NCI-H187 (cell line): ENCODE measurements at regions not wholly inside any gene's neighbourhood (a gene's known extent, or its start where the extent isn't known, plus 50 kb on each side); places are given as distances from the start of the nearest gene placed in this dataset.
"Not testable (repeated sequence)": the region's sequence is repeated elsewhere in the genome, so short reads cannot be mapped to it uniquely, and the experiment has no call there.

Source experiments
- DNase-seq, 2 experiments: peaks; one replicate each; lab custom pipeline; 2025; lab: John Stamatoyannopoulos, UW

DNA sequence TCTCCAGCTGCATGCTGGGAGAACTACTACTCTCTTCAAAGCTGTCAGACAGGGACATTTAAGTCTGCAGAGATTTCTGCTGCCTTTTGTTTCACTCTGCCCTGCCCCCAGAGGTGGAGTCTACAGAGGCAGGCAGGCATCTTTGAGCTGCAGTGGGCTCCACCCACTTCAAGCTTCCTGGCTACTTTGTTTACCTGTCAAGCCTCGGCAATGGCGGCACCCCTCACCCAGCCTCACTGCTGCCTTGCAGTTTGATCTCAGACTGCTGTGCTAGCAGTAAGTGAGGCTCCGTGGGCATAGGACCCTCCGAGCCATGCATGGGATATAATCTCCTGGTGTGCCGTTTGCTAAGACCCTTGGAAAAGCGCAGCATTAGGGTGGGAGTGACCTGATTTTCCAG is 61.7 kb downstream of the DMRTA1 start:
- not testable (repeated sequence) for DNase-seq

DNA sequence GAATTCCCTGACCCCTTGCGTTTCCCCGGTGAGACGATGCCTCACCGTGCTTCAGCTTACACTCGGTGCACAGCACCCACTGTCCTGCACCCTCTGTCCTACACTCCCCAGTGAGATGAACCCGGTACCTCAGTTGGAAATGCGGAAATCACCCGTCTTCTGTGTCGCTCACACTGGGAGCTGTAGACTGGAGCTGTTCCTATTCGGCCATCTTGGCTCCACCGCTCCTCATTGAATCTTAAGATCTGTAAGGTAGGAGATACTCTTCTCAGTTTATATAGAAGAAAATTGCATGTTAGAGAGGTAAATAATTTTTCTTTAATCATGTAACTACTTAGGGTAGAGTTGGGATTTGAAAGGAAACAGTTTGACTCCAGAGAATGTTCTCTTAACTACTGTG is 62.2 kb downstream of the DMRTA1 start:
- no peak for DNase-seq

DNA sequence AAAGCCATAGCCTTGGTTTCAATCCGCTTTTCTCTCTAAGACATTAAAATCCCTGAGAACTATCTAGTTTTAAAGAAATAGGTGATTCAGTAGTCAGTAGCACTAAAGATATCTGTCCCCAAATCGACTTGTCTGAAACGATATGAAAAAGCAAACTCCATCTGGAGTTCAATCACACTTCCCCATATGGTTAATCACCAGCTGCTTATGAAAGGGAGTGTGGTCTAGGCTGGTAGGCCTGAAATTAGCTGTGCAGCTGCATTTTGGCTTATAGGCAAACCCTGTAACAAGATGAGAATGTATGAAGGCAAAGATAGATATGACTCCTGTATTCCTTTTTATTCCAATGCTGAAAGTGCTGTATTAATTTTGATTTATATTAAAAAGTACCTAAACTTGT is 65.9 kb downstream of the DMRTA1 start:
- DNase-seq = no peak

GRCh38 chr9:22514871-22515270 is 68.2 kb downstream of the DMRTA1 start:
- no peak for DNase-seq

DNA sequence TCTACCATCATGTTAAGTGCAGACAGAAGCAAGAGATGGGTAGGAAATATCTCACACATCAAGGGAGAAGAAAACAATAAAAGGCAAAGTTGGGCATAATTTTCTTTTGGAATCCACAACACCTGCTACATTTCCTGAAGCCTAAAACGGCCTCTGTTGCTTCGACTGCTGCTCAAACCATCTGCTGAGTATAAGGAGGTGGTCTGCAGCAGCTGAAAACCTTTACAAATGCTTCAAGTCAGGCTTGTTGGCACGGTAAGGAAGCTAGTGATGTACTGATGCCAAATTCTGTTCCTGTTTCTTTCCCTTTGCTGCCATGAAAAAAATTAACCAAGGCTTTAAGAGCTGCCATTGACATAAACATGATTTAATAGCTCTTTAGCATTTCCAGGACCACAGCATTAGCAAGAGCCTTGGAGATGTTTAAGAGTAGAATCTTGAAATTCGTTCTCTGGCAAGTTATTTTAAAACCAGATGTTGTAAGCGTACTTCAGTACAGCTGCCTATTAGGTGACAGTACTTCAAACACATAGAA is 75.6 kb downstream of the DMRTA1 start:
- DNase-seq = no peak

DNA sequence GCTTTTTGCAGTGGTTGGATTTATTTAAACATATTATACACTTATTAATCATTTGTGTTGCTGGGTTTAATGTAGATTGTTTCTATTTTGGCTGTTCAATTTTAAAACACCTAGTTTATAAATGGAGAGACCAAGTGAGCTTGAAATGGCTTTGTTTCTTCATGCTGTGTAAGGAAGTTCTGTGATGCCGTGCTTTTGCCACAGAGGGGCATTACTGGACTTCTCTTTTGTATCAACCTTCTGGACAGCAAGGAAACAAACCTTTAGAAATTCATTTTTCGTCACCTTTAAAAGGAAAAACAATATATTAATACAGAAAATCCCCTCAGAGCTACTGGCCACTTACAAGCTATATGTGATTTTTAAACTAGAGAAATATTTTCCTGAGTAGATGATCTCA is 81.9 kb downstream of the DMRTA1 start:
- no peak for DNase-seq

DNA sequence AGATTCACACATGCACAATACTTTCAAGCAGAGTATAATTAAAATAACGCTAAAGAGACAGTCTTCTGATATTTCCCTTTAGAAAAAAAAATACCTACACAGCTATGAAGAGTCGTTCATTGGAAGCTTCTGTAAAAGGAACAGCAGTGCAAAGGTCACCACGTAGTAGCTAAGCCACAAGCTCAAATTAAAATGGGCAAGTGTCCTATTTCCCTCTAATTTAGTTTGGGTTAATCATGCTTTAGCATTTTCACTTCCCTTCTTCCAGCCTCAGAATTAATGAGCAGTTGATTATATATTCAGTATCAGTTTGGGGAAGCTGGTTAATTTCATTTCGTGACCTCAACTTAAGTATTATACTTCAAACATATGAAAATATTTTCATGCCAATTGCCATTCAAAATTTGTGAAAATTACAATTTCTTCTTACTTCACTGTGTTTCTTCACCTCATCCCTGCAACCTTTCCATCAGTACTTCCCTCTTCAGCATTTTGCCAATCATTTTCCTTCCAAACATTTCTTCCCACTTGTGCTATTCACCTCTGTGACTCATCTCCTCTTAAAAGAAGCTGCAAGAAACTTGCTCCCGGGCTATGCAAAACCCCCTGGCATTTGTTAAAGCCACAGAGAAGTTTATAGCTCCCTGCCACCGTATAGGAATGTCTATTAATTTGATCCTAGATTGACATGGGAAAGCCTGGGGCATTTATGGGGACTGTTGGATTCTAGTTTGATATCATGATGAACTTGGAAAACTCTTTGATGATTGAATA is 83.0 kb downstream of the DMRTA1 start:
- no peak for DNase-seq

GRCh38 chr9:22535780-22536179 is 89.2 kb downstream of the DMRTA1 start:
- DNase-seq = no peak

- DNase-seq = no peak
These were observed 91.1 kb downstream of the DMRTA1 start for GRCh38 chr9:22537721-22538120.

- DNase-seq = no peak
These were observed 102.0 kb downstream of the DMRTA1 start for GRCh38 chr9:22548625-22549024.

DNA sequence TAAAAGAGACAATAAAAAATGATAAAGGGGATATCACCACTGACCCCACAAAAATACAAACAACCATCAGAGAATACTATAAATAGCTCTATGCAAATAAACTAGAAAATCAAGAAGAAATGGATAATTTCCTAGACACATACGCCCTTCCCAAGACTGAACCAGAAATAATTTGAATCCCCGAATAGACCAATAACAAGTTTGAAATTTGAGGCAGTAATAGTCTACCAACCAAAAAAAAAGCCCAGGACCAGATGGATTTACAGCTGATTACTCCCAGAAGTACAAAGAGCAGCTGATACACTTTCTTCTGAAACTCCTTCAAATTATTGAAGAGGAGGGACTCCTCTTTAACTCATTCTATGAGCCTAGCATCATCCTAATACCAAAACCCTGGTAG is 128.1 kb downstream of the DMRTA1 start:
- DNase-seq = no peak

DNA sequence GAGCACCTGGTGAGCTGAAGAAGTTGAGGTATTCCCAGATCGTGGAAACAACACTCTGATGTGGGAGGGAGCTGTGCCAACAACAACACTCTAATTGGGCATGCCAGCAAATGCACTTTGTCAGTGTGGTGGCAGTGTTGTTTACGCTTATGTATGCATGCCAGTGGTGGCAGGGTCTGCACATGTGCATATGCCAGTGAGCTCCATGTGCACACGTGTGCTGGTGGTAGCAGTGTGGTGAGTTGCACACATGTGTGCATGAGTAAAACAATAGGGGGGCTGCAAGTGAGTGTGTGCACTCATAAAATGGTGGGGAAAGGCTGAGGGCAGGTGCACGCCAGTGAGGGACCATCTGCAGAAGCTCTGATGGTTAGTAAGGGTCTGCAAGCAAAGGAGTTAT is 134.2 kb downstream of the DMRTA1 start:
- DNase-seq = no peak

GRCh38 chr9:22582221-22582620 is 135.6 kb downstream of the DMRTA1 start:
- no peak for DNase-seq

- DNase-seq = no peak
These were observed 142.3 kb downstream of the DMRTA1 start for GRCh38 chr9:22588918-22589317.

DNA sequence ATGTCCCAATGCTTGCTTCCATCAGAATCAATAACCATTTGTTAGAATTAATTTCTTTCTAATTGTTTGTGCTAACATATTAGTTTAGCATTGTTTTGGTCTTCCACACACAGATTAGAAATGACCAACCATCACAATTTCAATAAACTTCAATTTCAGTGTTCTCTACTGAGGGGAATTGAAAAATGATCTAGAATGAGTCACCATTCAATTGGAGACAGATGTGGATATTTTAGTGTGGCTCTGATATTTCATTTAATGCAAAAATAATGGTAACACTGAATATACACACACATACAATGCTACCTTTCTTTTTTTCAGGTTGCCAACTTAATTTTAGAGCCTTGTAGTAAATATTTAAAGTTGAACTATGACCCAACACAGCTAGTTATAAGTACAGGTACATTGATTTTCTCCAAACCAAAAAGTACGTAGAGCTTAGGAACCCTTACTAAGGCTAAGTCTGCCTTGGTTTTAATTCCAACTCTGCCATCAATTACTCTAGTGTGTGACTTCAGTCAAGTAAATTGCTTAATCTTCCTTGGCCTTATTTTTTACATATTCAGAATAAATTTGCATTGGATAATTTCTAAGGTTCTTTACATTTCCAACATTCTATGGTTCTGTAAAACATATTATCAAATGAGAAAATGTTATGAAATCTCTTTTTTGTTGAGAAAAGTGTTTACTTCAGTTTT is 143.9 kb downstream of the DMRTA1 start:
- no peak for DNase-seq

- no peak for DNase-seq
These were observed 149.2 kb downstream of the DMRTA1 start for GRCh38 chr9:22595805-22596204.

DNA sequence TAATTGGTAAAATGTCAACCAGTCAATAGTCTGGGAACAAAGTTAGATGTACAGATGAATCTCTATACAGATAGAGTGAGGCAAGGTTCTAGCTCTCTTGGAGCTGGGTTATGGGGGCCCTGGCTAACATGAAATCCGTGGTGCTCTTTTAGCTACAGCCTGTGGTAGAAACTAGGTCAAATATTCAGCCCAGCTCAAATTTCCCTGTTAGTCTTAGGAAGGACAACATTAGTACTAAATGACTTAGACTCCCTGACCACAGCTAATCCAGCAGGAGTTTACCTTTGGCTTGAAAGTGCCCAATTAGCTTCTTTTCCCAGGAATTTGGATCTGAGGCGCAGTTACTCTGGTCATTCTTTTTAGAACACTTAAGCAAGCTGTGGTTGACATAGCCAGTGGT is 170.5 kb downstream of the DMRTA1 start:
- no peak for DNase-seq

GRCh38 chr9:22622815-22623214 is 176.2 kb downstream of the DMRTA1 start:
- no peak for DNase-seq

GRCh38 chr9:22623236-22623635 is 176.6 kb downstream of the DMRTA1 start:
- DNase-seq = no peak

GRCh38 chr9:22625540-22625939 is 178.9 kb downstream of the DMRTA1 start:
- DNase-seq = no peak

DNA sequence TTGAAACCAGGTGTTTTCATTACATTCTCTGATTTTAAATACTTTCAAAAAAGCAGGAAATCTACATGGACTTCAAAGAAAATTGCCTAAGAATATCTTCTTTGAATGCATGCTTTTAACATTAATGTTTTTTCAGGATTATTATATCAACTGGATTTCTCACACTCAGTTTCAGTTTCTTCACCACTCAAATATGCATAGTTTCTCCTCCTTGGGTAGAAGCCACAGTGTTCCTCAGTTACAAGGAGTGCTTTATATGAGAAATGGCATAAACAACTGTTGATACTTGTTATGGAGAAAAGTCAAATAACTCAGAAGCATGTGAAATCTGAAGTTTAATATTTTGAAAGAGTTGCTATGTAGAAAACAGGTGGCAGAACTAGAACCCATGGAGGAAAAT is 196.9 kb downstream of the DMRTA1 start:
- no peak for DNase-seq

GRCh38 chr9:22645893-22646292 is 199.3 kb downstream of the DMRTA1 start:
- no peak for DNase-seq

DNA sequence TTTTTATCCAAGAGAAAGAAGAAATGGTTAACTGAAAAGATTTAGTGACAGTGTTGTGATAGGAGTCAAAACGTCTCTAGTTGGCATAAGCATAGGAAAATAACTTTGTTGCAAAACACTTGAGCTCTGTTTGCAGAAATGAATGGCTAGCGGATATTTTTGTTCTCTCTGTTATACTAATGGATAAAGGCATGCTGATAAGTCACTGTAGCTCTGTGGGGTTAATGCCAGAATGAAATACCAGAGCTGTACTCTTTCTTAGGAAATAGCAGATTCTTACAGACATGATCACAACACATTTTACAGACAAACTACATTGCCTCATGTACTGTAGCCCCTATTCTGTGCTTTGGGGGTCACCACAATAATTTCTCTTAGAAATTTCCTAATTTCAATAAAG is 202.8 kb downstream of the DMRTA1 start:
- no peak for DNase-seq

GRCh38 chr9:22650145-22650544 is 203.5 kb downstream of the DMRTA1 start:
- DNase-seq = no peak
